Esophagus muscularis mucosa (tissue), 3 donors: ENCODE measurements at regions not wholly inside any gene's neighbourhood (a gene's known extent, or its start where the extent isn't known, plus 50 kb on each side); places are given as distances from the start of the nearest gene placed in this dataset.

Source experiments
- CTCF ChIP-seq, 3 experiments: fragments of 200-600 bp in 2 of 3; fragments of 450-650 bp in 1 of 3; sonication (generic) in 2 of 3; IDR thresholded peaks; one replicate each; pipeline ENCODE4 v1.5.1; 2017 to 2019; ENCODE audit warnings: antibody characterized with exemption in 3 of 3, mild to moderate bottlenecking in 2 of 3, moderate library complexity in 1 of 3
- POLR2A ChIP-seq: fragments of 450-650 bp; IDR thresholded peaks from one replicate; pipeline ENCODE4 v1.6.1; 2017; ENCODE audit warnings: antibody characterized with exemption, moderate library complexity, mild to moderate bottlenecking, low read depth
- POLR2AphosphoS5 ChIP-seq, 2 donors: sonication (generic); formaldehyde crosslinking; IDR thresholded peaks; one replicate each; pipeline ENCODE4 v1.6.1; 2017; ENCODE audit warnings: antibody characterized with exemption in 2 of 2

DNA sequence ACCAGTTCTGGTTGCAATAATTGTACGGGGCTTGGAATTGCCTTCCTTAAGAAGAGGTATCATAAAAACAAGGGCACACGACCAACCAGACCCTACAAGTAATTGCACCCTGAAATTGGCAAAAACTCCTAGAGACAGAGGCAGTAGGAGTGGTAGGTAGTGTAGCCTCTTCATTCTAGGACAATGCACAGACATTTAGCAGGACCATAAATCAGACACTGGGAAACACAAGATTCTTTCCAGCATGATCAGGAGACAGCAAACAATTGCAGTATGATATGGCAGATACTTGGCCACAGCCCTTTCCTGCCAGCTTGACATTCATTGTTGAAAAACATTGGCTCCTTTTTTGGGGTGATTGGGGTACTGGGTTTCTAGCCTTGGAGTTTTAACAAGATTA, 186.6 kb upstream of the PIK3C3 start:
- TF ChIP-seq CTCF (IDR thresholded peaks at IDR 0.05) (no peak), POLR2AphosphoS5 (IDR thresholded peaks at IDR 0.05) (no peak), POLR2A (no peak)
